HG03066 (cell line): ENCODE measurements at regions not wholly inside any gene's neighbourhood (a gene's known extent, or its start where the extent isn't known, plus 50 kb on each side); places are given as distances from the start of the nearest gene placed in this dataset.
"Not testable (repeated sequence)": the region's sequence is repeated elsewhere in the genome, so short reads cannot be mapped to it uniquely, and the experiment has no call there.

Source experiments
- ATAC-seq: cut with Tn5 transposase; IDR thresholded peaks from one replicate; pipeline ENCODE4 v1.9.1; 2021; ENCODE audit warnings: low read depth; ENCODE audit not compliant: unreplicated experiment

DNA sequence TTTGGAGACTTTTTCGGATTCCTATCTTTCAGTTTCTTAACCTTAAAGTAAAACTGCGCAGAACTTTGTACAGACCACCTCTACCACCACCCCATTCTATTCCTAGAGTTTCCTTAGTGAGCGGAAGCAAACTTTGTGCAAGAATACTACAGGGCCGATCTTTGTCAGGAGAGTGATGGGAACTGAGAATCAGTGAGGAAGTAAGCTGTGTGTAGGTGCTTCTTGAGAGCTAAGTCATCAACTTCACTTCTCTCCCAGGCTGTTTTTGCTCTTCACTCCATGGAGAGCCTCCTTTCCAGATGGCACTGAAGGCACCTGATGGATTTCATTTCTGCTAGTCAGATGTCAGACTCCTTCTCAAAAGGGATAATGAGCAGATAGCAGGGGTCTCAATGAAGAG lies 127.3 kb downstream of the SPATA31D1 start:
- ATAC-seq: no peak

DNA sequence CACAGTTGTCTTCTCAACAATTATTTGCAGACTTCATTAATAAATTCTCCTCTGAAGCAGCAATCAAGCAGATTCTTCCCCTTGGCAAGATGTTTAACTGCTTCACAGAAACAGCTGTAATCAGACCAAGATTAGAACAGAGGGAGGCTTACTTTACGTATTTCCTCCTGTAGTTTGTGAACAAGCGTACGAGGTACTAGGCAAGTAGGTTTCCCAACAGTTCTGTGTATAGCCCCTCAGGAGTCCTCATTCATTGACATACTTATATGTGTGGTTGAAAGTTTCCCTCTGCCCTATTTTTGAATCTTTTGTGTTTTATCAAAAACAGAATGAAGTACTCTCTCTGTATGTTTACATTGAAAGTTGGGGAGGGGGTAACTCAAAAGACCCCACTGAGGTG lies 128.0 kb downstream of the SPATA31D1 start:
- no peak for ATAC-seq

DNA sequence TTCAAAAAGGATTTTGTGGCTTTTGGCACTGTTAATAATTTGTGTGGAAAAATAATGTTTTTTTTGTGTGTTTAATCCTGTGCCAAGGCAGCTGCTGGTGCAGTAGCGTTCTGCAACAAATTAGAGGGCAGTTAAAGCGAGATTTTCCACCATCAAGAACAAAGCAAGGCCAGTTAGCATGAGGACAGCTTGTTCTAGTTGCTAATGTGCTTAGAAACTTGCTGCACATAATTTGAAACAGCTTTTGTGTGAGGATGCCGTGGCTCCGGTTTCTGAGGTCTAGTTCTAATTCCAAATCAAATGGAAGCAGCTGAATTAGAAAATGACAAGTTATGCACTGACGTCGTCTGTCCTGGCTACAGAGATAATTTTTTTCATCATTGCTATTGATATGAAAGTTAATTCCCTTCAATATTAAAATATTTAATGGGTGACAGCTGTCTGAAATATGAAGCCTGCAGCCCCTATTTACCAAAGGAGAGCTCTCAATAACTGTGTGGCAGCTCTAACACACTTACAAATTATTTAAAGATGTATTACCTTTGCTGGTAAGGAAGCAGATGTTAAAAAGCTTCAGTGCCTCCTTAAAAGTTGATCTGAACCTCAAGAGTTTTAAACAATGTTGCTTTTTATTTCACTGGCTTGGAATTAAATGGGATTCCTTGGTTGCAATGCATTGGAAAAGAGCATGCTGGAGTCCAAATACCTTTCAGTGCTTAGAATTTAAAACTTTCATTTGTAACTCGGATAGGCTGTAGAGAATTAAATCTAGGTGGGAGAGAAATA lies 128.6 kb downstream of the SPATA31D1 start:
- no peak for ATAC-seq

DNA sequence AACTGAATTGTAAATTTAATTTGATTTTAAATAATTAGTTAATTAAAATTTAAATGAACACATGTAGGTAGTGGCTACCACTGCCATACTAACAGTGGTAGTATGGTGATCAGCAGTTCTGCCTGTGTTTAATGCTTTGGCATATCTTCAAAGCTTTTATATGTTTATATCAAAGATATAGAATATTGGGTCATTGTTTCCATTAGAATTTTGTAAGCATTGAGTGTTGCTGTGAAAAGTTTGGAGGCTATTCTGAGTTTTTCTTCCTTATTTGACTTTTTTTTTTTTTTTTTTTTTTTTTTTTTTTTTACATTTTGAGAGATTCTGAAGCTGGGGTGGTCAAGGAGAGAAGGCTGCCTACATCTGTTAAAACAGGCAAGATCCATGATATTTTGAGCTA lies 134.2 kb downstream of the SPATA31D1 start:
- ATAC-seq: no peak

DNA sequence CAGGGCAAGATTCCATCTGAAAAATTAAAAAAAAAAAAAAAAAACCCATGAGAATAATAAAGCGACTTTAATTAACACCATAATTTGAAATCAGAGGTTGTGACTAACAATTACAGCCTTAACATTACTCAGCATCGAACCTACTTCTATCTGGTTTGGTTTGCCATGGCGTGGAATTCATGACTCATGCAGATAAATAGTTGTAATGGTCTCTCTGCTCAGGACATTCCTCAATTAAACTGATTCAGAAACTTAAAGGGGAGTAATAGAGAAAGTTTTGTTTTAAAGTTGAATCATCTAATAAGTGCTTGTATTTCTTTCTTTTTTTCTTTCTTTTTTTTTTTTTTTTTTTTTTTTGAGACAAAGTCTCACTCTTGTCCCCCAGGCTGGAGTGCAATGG lies 135.5 kb downstream of the SPATA31D1 start:
- ATAC-seq: no peak

DNA sequence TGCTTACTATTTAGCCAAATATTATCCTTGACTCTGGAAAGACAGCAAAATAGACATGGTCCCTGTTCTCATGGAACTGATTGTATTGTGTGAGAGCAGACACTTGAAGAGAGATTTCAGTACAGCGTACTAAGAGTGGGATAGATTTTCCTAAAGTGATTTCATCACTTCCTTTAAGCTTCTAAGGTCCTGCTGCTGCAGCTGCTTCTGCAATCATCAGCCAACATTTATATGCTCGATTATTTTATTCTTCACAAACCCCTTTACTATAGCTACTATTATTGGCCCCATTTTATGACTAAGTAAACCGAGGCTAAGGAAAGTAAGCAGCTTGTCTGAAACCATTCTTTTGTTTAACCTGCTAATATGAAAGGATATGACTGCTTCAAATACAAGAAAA lies 137.7 kb downstream of the SPATA31D1 start:
- no peak for ATAC-seq

DNA sequence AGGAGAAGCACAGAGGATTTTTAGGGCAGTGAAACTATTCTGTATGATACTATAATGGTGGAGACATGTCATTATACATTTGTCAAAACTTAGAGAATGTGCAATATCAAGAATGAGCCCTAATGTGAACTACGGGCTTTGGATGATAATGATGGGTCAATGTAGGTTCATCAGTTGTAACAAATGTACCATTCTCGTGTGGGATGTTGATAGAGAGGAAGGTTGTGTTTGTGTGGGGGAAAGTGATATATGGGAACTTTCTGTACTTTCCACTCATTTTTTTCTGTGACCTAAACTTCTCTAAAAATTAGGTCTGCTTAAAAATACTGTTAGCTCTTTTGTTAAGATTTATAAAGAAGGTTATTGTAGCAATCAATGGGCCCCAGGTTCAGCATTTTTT lies 138.9 kb downstream of the SPATA31D1 start:
- ATAC-seq: no peak

DNA sequence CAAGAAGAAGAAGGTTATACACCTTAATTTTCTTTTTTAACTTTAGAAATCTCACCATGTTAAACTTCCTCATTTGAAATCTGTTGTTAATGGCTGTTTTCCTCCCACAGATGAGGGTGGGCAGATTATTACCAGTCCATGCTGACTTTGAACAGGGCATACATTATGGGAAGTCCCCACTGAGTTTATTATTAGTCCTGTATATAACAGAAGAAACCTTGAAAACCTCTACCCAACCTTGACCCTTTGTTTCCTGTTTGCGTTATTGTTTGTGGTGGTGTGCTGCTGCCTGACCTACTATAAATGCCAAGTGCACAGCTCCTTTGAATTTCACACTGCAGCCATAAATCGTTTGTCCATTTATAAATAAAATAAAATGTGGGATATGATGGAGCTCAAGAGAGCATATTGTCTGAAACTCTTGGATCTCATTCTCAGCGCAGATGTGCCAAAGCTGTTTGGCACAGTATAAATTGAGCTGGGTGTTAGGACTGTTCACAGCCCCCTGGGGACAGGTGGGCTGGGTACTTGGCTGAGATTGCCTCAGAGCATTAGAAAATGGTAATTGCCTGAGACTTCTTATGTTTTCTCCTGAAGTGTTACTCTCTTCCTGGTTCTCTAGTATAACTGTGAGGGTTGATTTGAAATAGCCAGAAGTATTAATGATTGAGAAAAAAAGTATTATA lies 139.6 kb downstream of the SPATA31D1 start:
- ATAC-seq: no peak

DNA sequence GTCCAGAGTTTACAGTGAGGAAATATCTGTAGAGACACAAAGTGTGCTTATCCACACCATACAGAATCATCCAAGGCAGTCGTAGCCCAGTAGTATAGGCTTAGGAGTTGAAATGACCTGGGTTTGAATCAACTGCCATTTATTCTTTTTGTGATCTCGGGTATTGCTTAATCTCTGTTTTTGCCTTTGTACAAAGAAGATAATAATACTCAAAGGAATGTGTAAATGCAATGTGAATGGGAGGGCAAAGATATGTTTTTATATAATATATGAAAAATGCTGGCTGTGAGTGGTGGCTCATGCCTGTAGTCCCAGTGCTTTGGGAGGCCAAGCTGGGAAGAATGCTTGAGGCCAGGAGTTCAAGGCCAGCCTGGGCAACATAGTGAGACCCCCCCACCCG lies 141.1 kb downstream of the SPATA31D1 start:
- no peak for ATAC-seq

DNA sequence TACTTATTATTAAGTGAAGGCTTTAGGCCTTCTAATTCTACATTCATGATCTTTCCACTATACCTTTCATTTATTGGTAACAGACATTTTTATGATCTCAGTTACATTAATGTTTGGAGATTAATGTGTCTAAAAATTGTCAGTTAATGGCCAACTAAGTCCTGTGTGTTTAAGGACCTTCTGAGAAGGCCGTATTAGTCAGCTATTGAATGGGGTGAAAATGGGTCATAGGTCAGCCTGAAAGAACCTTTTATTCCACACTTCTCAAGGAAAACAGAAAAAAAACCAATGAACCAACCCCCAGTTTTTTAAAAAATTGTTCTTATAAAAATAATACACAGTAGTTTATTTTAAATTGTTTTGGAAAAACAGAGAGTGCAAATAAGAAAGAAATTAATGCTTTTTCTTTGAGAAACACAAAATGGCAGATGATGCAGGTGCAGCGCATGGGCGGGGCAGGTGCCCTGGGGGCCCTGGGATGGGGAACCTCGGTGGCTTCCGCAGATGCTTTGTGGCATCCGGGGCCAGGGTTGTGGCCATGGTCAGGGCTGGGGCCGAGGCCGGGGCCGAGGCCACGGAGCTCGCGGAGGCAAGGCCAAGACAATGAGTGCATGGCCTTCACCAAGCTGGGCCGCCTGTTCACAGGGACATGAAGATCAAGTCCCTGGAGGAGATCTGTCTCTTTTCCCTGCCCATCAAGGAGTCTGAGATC lies 141.9 kb downstream of the SPATA31D1 start:
- no peak for ATAC-seq

DNA sequence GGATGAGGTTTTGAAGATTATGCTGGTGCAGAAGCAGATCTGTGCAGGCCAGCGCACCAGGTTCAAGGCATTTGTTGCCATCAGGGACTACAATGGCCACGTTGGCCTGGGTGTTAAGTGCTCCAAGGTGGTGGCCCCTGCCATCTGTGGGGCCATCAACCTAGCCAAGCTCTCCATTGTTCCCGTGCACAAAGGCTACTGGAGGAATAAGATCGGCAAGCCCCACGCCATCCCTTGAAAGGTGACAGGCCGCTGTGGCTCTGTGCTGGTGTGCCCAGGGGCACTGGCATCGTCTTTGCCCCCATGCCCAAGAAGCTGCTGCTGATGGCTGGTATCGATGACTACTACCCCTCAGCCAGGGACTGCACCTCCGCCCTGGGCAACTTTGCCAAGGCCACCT lies 142.5 kb downstream of the SPATA31D1 start:
- no peak for ATAC-seq

DNA sequence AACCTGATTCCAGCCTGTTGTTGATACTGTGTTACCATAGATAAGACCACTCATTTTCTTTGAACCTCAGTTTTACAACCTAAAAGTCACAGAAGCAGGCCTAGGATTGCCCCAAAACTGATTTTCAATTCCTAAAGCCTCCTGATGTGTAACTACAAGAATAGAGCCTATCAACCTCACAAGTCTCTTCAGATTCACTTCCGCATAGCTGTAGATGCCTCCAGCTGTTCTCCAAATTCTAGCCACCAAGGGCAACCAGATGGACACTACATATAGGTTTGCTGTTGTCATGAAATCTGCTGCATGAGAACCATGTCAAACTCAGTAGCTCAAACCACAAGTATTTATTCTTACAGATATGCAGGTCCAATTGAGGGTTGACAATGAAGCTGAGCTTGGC lies 143.5 kb downstream of the SPATA31D1 start:
- no peak for ATAC-seq

DNA sequence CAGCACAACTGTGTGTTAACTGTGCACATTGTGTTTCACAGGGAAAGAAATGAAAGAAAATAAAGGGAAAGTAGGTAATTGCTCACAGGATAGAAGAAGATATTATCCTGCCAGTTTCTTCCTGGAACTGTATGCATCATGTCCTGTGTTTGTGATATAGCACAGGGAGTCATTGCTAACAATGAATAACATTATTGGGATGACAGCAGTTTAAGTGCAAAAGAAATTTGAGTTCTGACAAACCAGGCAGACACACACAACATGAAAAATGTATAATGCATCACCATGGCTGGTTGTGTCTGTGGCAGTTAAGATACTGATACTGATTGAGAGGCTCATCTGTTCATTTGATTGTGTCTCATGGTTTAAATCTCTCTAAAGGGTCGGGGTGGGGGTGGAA lies 145.4 kb downstream of the SPATA31D1 start:
- no peak for ATAC-seq

DNA sequence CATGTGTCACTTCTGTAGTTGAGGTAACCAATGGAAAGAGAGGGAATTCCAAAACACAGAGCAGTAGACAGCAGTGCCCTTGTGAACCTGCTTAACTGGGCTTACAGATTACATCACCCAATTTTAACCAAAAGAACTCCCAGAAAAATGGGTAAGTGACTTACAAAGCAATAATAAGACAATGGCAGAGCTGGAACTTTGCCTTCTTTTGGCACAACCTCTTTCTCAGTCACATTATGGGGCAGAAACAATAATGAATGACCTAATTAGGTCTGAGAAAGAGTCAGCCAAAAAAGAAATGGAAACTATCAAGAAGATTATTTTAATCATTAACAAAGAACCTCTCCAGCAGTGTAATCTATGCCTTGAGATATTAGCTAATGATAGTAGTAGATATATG lies 146.5 kb downstream of the SPATA31D1 start:
- ATAC-seq: no peak

DNA sequence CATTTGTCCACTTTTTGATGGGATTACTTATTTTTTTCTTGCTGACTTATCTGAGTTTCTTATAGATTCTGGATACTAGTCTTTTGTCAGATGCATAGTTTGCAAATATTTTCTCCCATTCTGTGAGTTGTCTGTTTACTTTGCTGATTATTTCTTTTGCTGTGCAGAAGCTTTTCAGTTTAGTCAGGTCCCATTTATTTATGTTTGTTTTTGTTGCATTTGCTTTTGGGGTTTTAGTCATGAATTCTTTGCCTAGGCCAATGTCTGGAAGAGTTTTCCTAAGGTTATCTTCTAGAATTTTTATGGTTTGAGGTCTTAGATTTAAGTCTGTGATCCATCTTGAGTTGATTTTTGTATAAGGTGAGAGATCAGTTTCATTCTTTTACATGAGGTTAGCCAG lies 149.5 kb downstream of the SPATA31D1 start:
- ATAC-seq: not testable (repeated sequence)

DNA sequence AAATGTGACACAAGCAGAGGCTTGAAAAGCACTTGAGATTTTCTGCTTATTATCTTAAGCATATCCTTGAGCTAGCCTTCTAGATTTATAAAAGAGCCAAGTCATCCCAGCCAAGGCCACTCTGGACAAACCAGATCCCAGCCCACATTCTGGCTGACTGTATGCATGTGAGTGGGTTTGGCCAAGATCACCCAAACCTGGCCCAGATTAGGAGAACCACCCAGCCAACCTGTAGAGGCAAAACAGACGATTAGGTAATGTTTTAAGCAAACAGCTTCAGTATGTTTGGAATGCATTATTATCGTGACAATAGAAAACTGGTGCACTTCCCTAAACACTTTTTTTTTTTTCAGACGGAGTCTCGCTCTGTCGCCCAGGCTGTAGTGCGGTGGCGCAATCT lies 151.9 kb downstream of the SPATA31D1 start:
- ATAC-seq: no peak

DNA sequence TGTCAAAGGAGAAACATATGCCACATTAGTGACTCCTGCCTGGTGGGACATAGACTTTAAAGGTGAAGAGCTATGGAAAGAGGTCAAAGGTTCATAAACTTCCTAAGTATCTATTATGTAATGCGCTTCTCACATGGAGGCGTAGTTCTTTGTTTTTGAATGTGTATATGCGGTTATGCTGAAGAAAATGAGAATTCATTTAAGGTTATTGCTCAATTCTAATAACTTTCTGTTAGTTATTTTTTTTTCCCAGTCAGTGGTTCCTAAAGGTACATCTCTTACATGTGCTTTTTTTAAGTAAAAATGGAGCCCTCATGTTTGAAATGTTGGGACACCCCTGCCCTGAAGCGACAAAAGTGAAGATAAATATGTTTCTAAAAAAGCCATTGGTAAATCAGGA lies 156.2 kb downstream of the SPATA31D1 start:
- ATAC-seq: no peak

DNA sequence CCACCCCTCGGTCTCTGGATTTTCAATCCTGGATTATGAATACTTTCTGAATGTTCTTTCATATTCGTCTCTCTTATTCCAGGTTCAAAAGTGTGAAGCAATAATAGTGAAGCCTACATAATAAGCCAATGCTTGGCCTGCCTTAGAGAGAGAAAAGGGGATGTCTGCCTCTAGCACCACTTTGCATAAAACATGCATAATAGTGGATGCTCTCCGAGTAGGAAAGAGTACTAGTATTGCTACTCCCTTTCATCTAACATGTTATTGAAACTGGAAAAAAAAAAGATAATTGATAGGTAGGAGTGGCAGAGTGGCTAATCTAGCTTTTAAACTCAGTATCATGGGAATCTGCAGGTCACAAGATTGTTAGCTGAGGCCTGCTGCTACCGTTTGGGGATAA lies 158.1 kb downstream of the SPATA31D1 start:
- ATAC-seq: no peak

DNA sequence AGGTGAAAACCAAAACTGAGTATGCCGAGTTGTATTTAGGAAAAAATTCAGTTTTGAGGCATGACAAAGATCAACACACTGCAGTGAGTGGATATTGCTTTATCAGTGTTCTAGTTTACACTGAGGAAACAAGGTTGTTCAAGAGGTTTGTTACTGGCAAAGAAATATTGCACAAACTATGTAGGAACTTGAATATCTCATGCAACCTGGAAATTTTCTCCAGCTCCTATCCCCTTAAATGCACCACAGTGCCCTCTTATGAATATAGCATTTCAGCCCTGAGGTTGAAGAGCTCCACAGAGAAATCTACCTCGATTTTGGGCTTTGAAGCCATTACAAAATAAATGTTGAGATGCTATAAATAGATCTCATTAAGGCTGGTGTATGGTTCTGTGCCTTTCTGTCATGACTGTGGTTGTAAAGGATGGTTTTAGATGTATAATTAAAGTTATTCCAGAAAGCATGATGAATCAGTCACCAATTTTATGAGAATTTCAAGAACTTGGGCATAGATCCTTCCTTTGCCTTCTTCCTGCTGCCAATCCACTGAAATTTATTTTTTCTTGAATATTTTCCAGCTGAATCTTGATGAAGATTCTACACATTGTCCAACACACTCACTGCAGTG lies 159.3 kb downstream of the SPATA31D1 start:
- ATAC-seq: no peak

DNA sequence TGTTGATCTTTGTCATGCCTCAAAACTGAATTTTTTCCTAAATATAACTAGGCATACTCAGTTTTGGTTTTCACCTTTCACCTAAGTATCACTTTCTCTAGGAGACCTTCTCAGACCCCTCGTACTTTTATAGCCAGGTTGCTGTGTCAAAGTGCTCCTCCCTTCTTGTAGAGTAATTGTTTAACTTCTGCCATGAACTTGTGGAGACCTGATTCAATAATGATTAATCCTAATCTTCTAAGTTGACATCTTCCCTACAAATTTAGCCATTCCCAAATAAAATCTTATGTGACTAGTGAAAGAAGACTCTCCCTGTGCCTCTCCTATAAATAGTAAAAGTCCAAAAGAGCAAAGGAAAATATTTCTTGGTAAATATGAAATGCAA lies 159.8 kb downstream of the SPATA31D1 start:
- no peak for ATAC-seq

DNA sequence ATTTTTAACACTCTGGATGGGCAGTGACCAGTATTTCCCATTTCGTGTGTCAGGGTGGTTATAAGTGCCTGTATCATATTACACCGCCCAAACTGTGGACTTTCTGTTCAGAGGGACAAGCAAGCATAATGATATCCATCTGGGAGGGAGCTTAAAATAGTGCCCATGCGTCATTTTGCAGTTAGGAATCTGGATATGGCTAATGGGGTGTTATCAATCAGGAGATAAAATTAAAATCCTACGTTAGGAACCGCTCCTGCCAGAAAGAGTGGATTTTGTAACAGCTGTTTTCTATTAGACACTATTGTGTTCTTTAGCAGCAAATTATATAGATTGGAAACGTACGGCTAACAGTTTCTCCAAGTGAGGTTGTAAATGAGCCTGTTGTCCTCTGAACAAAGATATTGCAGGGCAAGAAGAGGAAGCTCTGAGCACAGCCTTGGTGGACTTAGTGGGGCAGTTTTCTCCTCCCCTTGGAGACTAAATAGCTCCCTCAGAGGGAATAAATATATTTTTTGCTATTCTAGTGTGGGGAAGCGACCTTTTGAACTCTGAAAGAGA lies 160.4 kb downstream of the SPATA31D1 start:
- no peak for ATAC-seq
